Glutamatergic neuron (in vitro differentiated cells): ENCODE measurements at regions not wholly inside any gene's neighbourhood (a gene's known extent, or its start where the extent isn't known, plus 50 kb on each side); places are given as distances from the start of the nearest gene placed in this dataset.

Experiments
- DNase-seq: peaks from one replicate; pipeline ENCODE4 v3.0.0; 2022
- H3K27ac Mint-ChIP-seq: one replicate; pipeline ENCODE4 v1.8.0; 2020; ENCODE audit warnings: mild to moderate bottlenecking, mixed read lengths, inconsistent platforms; ENCODE audit not compliant: unreplicated experiment
- H3K27me3 Mint-ChIP-seq: one replicate; pipeline ENCODE4 v1.8.0; 2020; ENCODE audit warnings: mild to moderate bottlenecking, moderate library complexity, mixed read lengths, inconsistent platforms; ENCODE audit not compliant: unreplicated experiment
- H3K36me3 Mint-ChIP-seq: one replicate; pipeline ENCODE4 v1.8.0; 2020; ENCODE audit warnings: mild to moderate bottlenecking, mixed read lengths, inconsistent platforms; ENCODE audit not compliant: unreplicated experiment
- H3K4me1 Mint-ChIP-seq: one replicate; pipeline ENCODE4 v1.8.0; 2020; ENCODE audit warnings: mild to moderate bottlenecking, low read depth, mixed read lengths, inconsistent platforms; ENCODE audit not compliant: unreplicated experiment
- H3K4me3 Mint-ChIP-seq: one replicate; pipeline ENCODE4 v1.8.0; 2020; ENCODE audit warnings: mild to moderate bottlenecking, mixed read lengths, inconsistent platforms; ENCODE audit not compliant: unreplicated experiment
- H3K9me3 Mint-ChIP-seq: one replicate; pipeline ENCODE4 v1.8.0; 2020; ENCODE audit warnings: mild to moderate bottlenecking, moderate library complexity, mixed read lengths, inconsistent platforms; ENCODE audit not compliant: unreplicated experiment
- TF ChIP-seq, protein P1 (sequence below): fragments of 200-600 bp; sonication (generic); IDR thresholded peaks from one replicate; pipeline ENCODE4 v1.5.0; 2021; ENCODE audit not compliant: partially characterized antibody, unreplicated experiment

DNA sequence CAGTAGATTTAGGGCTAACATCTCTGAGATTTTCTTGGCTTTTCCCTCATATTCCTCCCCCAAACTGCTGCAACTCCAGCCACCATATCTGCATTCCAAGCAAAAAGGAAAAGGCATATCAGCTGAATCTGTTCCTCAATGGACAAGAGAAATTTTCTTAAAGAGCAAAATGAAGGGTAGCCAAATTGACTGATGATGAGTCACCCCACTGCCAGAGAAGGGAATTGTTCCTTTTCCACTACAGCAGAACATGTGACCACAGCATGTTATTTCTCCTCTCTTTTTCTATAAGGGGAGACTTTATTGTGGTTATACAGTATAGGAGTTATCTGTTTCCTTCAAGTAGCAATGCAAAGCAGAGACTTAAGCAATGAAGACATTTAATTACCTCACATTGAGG is 172.5 kb downstream of the MTHFS start:
- Mint-ChIP-seq H3K9me3 (no peaks in the 10 kb centered on the region), H3K27me3 (peaks cover 2% of the 10 kb centered on the region), H3K4me3 (no peak overlapping the region), H3K36me3 (peaks cover 9% of the 10 kb centered on the region), H3K4me1 (no peaks in the 10 kb centered on the region), H3K27ac (no peak overlapping the region)
- DNase-seq = no peak
- TF ChIP-seq, protein P1, sequence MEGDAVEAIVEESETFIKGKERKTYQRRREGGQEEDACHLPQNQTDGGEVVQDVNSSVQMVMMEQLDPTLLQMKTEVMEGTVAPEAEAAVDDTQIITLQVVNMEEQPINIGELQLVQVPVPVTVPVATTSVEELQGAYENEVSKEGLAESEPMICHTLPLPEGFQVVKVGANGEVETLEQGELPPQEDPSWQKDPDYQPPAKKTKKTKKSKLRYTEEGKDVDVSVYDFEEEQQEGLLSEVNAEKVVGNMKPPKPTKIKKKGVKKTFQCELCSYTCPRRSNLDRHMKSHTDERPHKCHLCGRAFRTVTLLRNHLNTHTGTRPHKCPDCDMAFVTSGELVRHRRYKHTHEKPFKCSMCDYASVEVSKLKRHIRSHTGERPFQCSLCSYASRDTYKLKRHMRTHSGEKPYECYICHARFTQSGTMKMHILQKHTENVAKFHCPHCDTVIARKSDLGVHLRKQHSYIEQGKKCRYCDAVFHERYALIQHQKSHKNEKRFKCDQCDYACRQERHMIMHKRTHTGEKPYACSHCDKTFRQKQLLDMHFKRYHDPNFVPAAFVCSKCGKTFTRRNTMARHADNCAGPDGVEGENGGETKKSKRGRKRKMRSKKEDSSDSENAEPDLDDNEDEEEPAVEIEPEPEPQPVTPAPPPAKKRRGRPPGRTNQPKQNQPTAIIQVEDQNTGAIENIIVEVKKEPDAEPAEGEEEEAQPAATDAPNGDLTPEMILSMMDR = no peak

DNA sequence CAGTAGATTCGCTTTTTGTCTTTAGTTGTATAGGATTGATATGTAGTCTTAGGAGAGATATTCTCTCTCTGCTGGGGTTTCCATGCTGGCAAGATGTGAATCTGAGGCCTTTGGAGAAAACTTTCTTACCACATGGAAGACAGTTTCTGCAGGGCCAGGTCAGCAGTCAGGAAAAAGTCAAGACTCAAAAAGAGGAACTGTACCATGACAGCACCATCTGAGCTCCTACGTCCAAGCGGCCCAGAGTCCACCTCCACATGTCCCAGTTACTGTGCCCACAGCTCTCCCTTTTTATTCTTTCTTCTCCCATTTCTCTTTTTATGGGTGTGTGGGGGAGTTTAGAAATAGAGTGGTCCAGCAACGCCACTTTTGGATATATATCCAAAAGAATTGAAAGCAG is 172.0 kb downstream of the MTHFS start:
- Mint-ChIP-seq H3K4me3 (no peak overlapping the region), H3K9me3 (no peaks in the 10 kb centered on the region), H3K36me3 (peaks cover 9% of the 10 kb centered on the region), H3K4me1 (no peaks in the 10 kb centered on the region), H3K27ac (no peak overlapping the region), H3K27me3 (peaks cover 2% of the 10 kb centered on the region)
- DNase-seq = no peak
- TF ChIP-seq, protein P1 = no peak

DNA sequence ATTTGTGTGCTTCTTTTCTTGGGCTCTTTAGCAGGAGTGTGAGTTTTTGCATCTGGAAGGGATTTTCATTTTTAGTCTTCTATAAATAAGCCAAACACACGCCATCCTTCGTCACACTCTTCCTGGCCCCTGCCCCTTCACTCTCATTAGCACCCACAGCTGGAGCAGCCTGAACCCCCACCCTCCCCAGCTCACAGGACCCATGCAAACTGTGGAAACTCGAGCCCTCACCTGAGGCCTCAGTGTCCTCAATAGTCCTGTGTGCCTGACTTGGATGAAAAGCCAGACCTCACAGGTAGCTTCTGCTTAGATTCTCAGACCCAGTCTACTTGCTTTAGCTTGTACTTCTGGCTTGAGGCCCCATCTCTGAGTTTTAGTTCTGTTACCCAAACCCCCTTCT is 167.9 kb downstream of the MTHFS start:
- Mint-ChIP-seq H3K4me3 (no peak overlapping the region), H3K36me3 (no peaks in the 10 kb centered on the region), H3K27me3 (peaks cover 3% of the 10 kb centered on the region), H3K27ac (no peak overlapping the region), H3K9me3 (no peaks in the 10 kb centered on the region), H3K4me1 (no peaks in the 10 kb centered on the region)
- no peak for DNase-seq
- TF ChIP-seq, protein P1 = no peak

DNA sequence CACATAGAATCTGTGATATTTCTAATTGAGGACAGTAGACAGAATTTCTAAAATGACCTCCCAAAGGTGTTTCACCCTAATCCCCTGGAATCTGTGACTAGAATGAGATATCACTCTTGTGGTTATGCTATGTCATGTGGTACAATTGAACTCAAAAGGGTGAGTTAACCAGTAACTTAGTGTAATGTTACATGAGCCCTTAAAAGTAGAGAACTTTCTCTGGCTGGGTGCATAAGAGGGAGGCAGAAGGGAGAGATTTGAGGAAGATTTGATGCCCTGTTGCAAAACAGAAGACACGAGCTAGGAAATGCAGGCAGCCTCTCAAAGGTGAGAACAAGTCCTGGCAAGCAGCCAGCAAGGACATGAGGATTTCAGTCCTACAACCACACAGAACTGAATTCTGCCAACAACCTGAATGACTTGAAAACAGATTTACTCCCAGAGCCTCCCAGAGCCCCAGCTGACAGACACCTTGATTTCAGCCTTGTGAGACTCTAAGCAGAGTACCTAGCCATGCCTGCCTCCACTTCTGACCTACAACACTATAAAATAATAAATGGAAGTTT is 160.3 kb downstream of the MTHFS start:
- H3K9me3 Mint-ChIP-seq = no peaks in the 10 kb centered on the region
- TF ChIP-seq, protein P1 = no peak
- no peak overlapping the region for H3K27ac Mint-ChIP-seq
- DNase-seq = no peak
- peaks cover 9% of the 10 kb centered on the region for H3K36me3 Mint-ChIP-seq
- H3K4me1 Mint-ChIP-seq = peaks cover 9% of the 10 kb centered on the region
- H3K4me3 Mint-ChIP-seq = no peak overlapping the region
- no peaks in the 10 kb centered on the region for H3K27me3 Mint-ChIP-seq

DNA sequence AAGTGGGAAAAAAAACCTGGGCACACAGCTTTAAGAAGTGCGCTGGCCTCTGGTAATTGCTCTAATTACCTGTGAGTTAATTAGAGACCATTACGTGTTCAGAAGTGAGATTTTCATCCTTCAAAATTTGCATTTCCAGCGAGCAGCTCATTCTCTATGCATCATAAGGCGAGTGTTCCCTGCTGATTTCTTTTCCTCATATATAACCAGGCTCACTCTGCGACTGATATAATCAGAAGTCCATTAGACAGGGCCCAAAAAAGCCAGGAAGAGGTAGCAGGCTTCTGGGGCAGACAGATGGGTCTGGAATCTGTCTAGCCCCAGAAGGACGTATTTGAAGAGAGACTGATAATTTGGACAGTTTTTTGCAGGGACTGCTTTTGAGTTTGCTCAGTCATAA is 158.7 kb downstream of the MTHFS start:
- no peak overlapping the region for H3K27ac Mint-ChIP-seq
- H3K9me3 Mint-ChIP-seq = no peaks in the 10 kb centered on the region
- TF ChIP-seq, protein P1 = no peak
- no peaks in the 10 kb centered on the region for H3K27me3 Mint-ChIP-seq
- peaks cover 9% of the 10 kb centered on the region for H3K36me3 Mint-ChIP-seq
- H3K4me3 Mint-ChIP-seq = no peak overlapping the region
- H3K4me1 Mint-ChIP-seq = peaks cover 9% of the 10 kb centered on the region
- no peak for DNase-seq
